Activated CD4-positive, alpha-beta T cell treated with anti-CD3 and anti-CD28 coated beads, Interleukin-2, amount 50 U/mL, for 4 hours (primary cell): ENCODE measurements at regions not wholly inside any gene's neighbourhood (a gene's known extent, or its start where the extent isn't known, plus 50 kb on each side); places are given as distances from the start of the nearest gene placed in this dataset.

Source experiments
- DNase-seq, 2 experiments: peaks; one replicate each; pipeline ENCODE4 v3.0.0-alpha.2; 2020

- DNase-seq, result no peak
Measured at GRCh38 chr15:57823325-57823882, 116.9 kb downstream of the POLR2M start.

- DNase-seq, result no peak
Measured at GRCh38 chr15:57824186-57824585, 117.7 kb downstream of the POLR2M start.

GRCh38 chr15:57827021-57827420, 120.5 kb downstream of the POLR2M start:
- DNase-seq, result no peak

- DNase-seq, result no peak
Measured at GRCh38 chr15:57827971-57828370, 121.5 kb downstream of the POLR2M start.

- no peak for DNase-seq
Measured at GRCh38 chr15:57832183-57832582, 125.7 kb downstream of the POLR2M start.

- DNase-seq, result no peak
Measured at GRCh38 chr15:57835119-57835518, 128.6 kb downstream of the POLR2M start.

GRCh38 chr15:57849317-57849716, 142.8 kb downstream of the POLR2M start:
- DNase-seq, result no peak

GRCh38 chr15:57854531-57854930, 148.0 kb downstream of the POLR2M start:
- DNase-seq, result no peak

GRCh38 chr15:57857871-57858270, 151.4 kb downstream of the POLR2M start:
- no peak for DNase-seq

- DNase-seq, result no peak
Measured at GRCh38 chr15:57859130-57859685, 152.7 kb downstream of the POLR2M start.

- peak in 1 of 2 experiments; percentile 3 for DNase-seq
Measured at GRCh38 chr15:57861034-57861638, 154.6 kb downstream of the POLR2M start.

GRCh38 chr15:57861815-57862586, 155.5 kb downstream of the POLR2M start:
- no peak for DNase-seq

GRCh38 chr15:57862761-57863160, 156.2 kb downstream of the POLR2M start:
- DNase-seq, result no peak

GRCh38 chr15:57865294-57865693, 158.8 kb downstream of the POLR2M start:
- DNase-seq, result no peak

- DNase-seq, result peak; percentile 35 to 37
Measured at GRCh38 chr15:57866149-57866736, 159.7 kb downstream of the POLR2M start.

GRCh38 chr15:57867970-57868798, 161.7 kb downstream of the POLR2M start:
- no peak for DNase-seq

- DNase-seq, result no peak
Measured at GRCh38 chr15:57870667-57871066, 164.2 kb downstream of the POLR2M start.

GRCh38 chr15:57872281-57873030, 165.9 kb downstream of the POLR2M start:
- DNase-seq, result no peak

- DNase-seq, result no peak
Measured at GRCh38 chr15:57873564-57874209, 167.2 kb downstream of the POLR2M start.

- DNase-seq, result no peak
Measured at GRCh38 chr15:57875347-57875746, 168.8 kb downstream of the POLR2M start.

- no peak for DNase-seq
Measured at GRCh38 chr15:57878573-57878972, 172.1 kb downstream of the POLR2M start.
